ENCODE measurements at regions not wholly inside any gene's neighbourhood (a gene's known extent, or its start where the extent isn't known, plus 50 kb on each side); places are given as distances from the start of the nearest gene placed in this dataset.

DNA sequence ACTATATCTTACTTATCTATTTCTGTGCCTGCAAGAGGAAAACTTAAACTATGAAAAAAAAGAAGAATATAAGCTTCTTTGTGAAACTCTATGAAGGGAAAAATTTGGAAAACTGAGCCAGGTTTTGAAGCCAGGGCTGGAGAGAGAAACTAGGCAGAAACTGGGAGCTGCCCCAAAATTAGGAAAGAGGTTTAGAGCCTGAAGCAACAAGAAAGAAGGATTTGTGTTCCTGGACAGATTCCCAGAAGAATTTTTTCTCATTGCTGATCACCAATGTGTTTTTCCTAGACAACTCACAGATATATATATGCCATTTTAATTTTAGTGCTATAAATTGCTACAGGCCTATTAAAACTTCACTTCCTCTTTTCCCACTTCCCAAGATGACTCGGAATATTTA, 245.0 kb upstream of the GEMIN8 start:
- Histone ChIP-seq H3K36me3 (ENCODE audit: control insufficient read depth in 2 of 2, insufficient read depth in 2 of 2, low read length in 1 of 2) (no peaks in the 10 kb centered on the region), H3K9me3 (replicated peaks; ENCODE audit: control insufficient read depth, insufficient read depth, low read length) (no peaks in the 10 kb centered on the region), H3K27me3 (replicated peaks in 1 of 2; ENCODE audit: control insufficient read depth in 2 of 2, insufficient read depth in 2 of 2, low read length in 1 of 2) (no peaks in the 10 kb centered on the region), H3K79me2 (ENCODE audit: control insufficient read depth, insufficient read depth, low read length) (no peaks in the 10 kb centered on the region), H3K4me1 (ENCODE audit: control insufficient read depth, insufficient read depth, low read length) (no peaks in the 10 kb centered on the region), H3K9ac (ENCODE audit: control insufficient read depth, insufficient read depth, low read length) (no peak overlapping the region), H3K4me3 (no peak overlapping the region), H3K4me2 (ENCODE audit: control insufficient read depth, insufficient read depth) (no peak overlapping the region), H2AFZ (ENCODE audit: control insufficient read depth, low read depth, low read length) (no peak overlapping the region), H4K20me1 (ENCODE audit: control insufficient read depth, insufficient read depth) (no peaks in the 10 kb centered on the region), H3K27ac (ENCODE audit: control insufficient read depth, insufficient read depth) (no peak overlapping the region)
- ChIA-PET RAD21 (ENCODE audit: unreplicated experiment) (no interaction called here), SMC1A (ENCODE audit: uncharacterized antibody, unreplicated experiment) (interaction anchor here (1.0 kb wide), 1 partner anchor 34 kb away, joined by 3 read pairs; no protein-coding TSS in a partner anchor), POLR2A (no interaction called here), CTCF (interaction anchor here (0.8 kb wide), 1 partner anchor 9 kb away, joined by 3 read pairs; no protein-coding TSS in a partner anchor)
- intact Hi-C loops (cut with micrococcal nuclease; ENCODE audit: unreplicated experiment) (no loop called here), in situ Hi-C loops (cut with MboI) (no loop called here)
- DNase-seq (ENCODE audit: low read depth, low spot score) (no peak), ATAC-seq (no peak), FAIRE-seq (no peak)
- 0% methylated on average over 1 of the region's 1 CpG for WGBS (ENCODE audit: insufficient coverage, insufficient replicate concordance, low lambda C conversion rate, missing lambda C conversion rate)
- TF ChIP-seq, protein P1, sequence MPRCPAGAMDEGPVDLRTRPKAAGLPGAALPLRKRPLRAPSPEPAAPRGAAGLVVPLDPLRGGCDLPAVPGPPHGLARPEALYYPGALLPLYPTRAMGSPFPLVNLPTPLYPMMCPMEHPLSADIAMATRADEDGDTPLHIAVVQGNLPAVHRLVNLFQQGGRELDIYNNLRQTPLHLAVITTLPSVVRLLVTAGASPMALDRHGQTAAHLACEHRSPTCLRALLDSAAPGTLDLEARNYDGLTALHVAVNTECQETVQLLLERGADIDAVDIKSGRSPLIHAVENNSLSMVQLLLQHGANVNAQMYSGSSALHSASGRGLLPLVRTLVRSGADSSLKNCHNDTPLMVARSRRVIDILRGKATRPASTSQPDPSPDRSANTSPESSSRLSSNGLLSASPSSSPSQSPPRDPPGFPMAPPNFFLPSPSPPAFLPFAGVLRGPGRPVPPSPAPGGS (IDR thresholded peaks at IDR 0.05; ENCODE audit: borderline replicate concordance, insufficient read depth, low read depth, low read length, poor library complexity, severe bottlenecking): no peak
- TF ChIP-seq EP300 (IDR thresholded peaks at IDR 0.05; ENCODE audit: borderline replicate concordance in 1 of 2, control insufficient read depth in 1 of 2, low read depth in 2 of 2, low read length in 2 of 2): no peak
- TF ChIP-seq RB1 (IDR thresholded peaks at IDR 0.05; ENCODE audit: borderline replicate concordance): no peak
- TF ChIP-seq, protein P2, sequence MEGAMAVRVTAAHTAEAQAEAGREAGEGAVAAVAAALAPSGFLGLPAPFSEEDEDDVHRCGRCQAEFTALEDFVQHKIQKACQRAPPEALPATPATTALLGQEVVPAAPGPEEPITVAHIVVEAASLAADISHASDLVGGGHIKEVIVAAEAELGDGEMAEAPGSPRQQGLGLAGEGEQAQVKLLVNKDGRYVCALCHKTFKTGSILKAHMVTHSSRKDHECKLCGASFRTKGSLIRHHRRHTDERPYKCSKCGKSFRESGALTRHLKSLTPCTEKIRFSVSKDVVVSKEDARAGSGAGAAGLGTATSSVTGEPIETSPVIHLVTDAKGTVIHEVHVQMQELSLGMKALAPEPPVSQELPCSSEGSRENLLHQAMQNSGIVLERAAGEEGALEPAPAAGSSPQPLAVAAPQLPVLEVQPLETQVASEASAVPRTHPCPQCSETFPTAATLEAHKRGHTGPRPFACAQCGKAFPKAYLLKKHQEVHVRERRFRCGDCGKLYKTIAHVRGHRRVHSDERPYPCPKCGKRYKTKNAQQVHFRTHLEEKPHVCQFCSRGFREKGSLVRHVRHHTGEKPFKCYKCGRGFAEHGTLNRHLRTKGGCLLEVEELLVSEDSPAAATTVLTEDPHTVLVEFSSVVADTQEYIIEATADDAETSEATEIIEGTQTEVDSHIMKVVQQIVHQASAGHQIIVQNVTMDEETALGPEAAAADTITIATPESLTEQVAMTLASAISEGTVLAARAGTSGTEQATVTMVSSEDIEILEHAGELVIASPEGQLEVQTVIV (IDR thresholded peaks at IDR 0.05; ENCODE audit: borderline replicate concordance, partially characterized antibody): no peak
- no TSS peak for BruUV-seq (replicated peaks)

All from GM12878 (cell line).